ENCODE measurements at regions not wholly inside any gene's neighbourhood (a gene's known extent, or its start where the extent isn't known, plus 50 kb on each side); places are given as distances from the start of the nearest gene placed in this dataset.

- no TSS peak for BruUV-seq (replicated peaks)
- H3K4me1 ChIP-seq (replicated peaks in 1 of 2; ENCODE audit: control insufficient read depth in 2 of 2, insufficient read depth in 2 of 2, low read length in 2 of 2) = no peaks in the 10 kb centered on the region; a peak in 1 of 5 replicates
- peak; percentile 74 for FAIRE-seq
- H3K9me3 ChIP-seq (replicated peaks; ENCODE audit: control insufficient read depth, insufficient read depth, low read depth, low read length) = no peaks in the 10 kb centered on the region
- H3K79me2 ChIP-seq (ENCODE audit: control insufficient read depth, insufficient read depth, low read length) = no peaks in the 10 kb centered on the region
- H3K9me1 ChIP-seq (ENCODE audit: control insufficient read depth, insufficient read depth, low read length) = no peaks in the 10 kb centered on the region
- ChIA-PET POLR2A (no interaction called here), CTCF (ENCODE audit: low intra/inter-chr PET ratio) (no interaction called here)
- H3K4me2 ChIP-seq (ENCODE audit: insufficient read depth, low read length) = no peak overlapping the region
- DNase-seq (ENCODE audit: extremely low read depth in 1 of 4, low spot score in 3 of 4) = peak in 2 of 4 experiments; percentile 26 to 70
- ATAC-seq = peak; percentile 88
- in situ Hi-C loops (cut with MboI) = no loop called here
- H4K20me1 ChIP-seq (replicated peaks; ENCODE audit: control insufficient read depth, insufficient read depth, low read length) = no peaks in the 10 kb centered on the region
- no peak overlapping the region for H2AFZ ChIP-seq (ENCODE audit: low read depth, low read length)
- intact Hi-C loops (cut with micrococcal nuclease) = loop anchor here (10.0 kb wide), 1 partner anchor 351 kb away; no protein-coding TSS in a partner anchor
- 14% methylated on average over 10 of the region's 10 CpGs for WGBS (ENCODE audit: insufficient coverage, low coverage, missing lambda C conversion rate)
- no peak overlapping the region for H3K9ac ChIP-seq (ENCODE audit: insufficient read depth in 1 of 2, low read depth in 2 of 2, low read length in 2 of 2)
- H3K4me3 ChIP-seq = no peak overlapping the region
- H3K27ac ChIP-seq (ENCODE audit: extremely low read depth, low read depth, low read length) = no peak overlapping the region
- peaks cover 0 to 6% of the 10 kb centered on the region in 2 experiments; a peak in 1 of 5 replicates for H3K27me3 ChIP-seq (ENCODE audit: control insufficient read depth in 2 of 2, insufficient read depth in 2 of 2, low read length in 2 of 2)
- H3K36me3 ChIP-seq (ENCODE audit: control insufficient read depth, insufficient read depth, low read length) = no peaks in the 10 kb centered on the region
- peak; percentile 84 for TF ChIP-seq CBFA2T2 (conservative IDR thresholded peaks at IDR 0.05)
- TF ChIP-seq XRCC5 (IDR thresholded peaks at IDR 0.05; ENCODE audit: low read depth, low read length) = no peak
- no peak for TF ChIP-seq THAP12 (CRISPR knock-in tag; IDR thresholded peaks at IDR 0.05)
- TF ChIP-seq CBFA2T3 (IDR thresholded peaks at IDR 0.05) = peak; percentile 90
- TF ChIP-seq BRF2 (IDR thresholded peaks at IDR 0.05; ENCODE audit: borderline replicate concordance, insufficient read depth, insufficient read length) = no peak
- TF ChIP-seq STAT5A (IDR thresholded peaks at IDR 0.05; ENCODE audit: borderline replicate concordance, low read length) = peak; percentile 18; the same call in 1 of the 2 replicates
- TF ChIP-seq RAD21 (CRISPR knock-in tag; conservative IDR thresholded peaks at IDR 0.05 in 1 of 2, IDR thresholded peaks at IDR 0.05 in 1 of 2) = 0 out of 4 replicates have a peak, but pooled peaks of 1 of the 2 experiments have one; percentile 18
- 0 out of 2 replicates have a peak, but pooled peaks have one; percentile 27 for TF ChIP-seq ZNF592 (IDR thresholded peaks at IDR 0.05)
- TF ChIP-seq NCOR1 (IDR thresholded peaks at IDR 0.05) = peak; percentile 72
- 0 out of 4 replicates have a peak, but pooled peaks of 1 of the 2 experiments have one; percentile 23 for TF ChIP-seq ZMIZ1 (IDR thresholded peaks at IDR 0.05; ENCODE audit: low read depth in 2 of 2, low read length in 2 of 2)
These were observed 231.3 kb upstream of the KLF6 start for GRCh38 chr10:4016214-4016740.

All from K562 (cell line).